NT2/D1 (cell line): ENCODE measurements at regions not wholly inside any gene's neighbourhood (a gene's known extent, or its start where the extent isn't known, plus 50 kb on each side); places are given as distances from the start of the nearest gene placed in this dataset.

Source experiments
- DNase-seq: peaks from one replicate; pipeline ENCODE4 v3.0.0-alpha.2; 2011; ENCODE audit warnings: low read depth, low spot score
- H3K27me3 ChIP-seq: 2 replicates; pipeline ENCODE4 v1.6.0; 2011; ENCODE audit warnings: mild to moderate bottlenecking; ENCODE audit not compliant: insufficient read length, insufficient read depth
- H3K36me3 ChIP-seq: 2 replicates; pipeline ENCODE4 v1.6.1; 2011; ENCODE audit warnings: mild to moderate bottlenecking, low read length, mixed read lengths; ENCODE audit not compliant: insufficient read depth, insufficient read length
- H3K4me1 ChIP-seq: 2 replicates; pipeline ENCODE4 v1.5.1; 2011; ENCODE audit not compliant: insufficient read depth, insufficient read length
- H3K4me3 ChIP-seq: 2 replicates; pipeline ENCODE4 v1.5.1; 2011; ENCODE audit warnings: low read depth; ENCODE audit not compliant: insufficient read length
- H3K9ac ChIP-seq: 2 replicates; pipeline ENCODE4 v1.6.0; 2011; ENCODE audit warnings: low read depth; ENCODE audit not compliant: insufficient read length
- H3K9me3 ChIP-seq: 2 replicates; pipeline ENCODE4 v1.5.1; 2011; ENCODE audit warnings: mild to moderate bottlenecking, low read length; ENCODE audit not compliant: insufficient read depth
- SUZ12 ChIP-seq: IDR thresholded peaks from 2 replicates; pipeline ENCODE4 v1.6.1; 2011; ENCODE audit not compliant: insufficient read length, insufficient read depth; ENCODE audit errors: extremely low read depth
- YY1 ChIP-seq: IDR thresholded peaks from 2 replicates; pipeline ENCODE4 v1.6.1; 2011; ENCODE audit not compliant: insufficient read length, insufficient read depth
- ZNF274 ChIP-seq: IDR thresholded peaks from 2 replicates; pipeline ENCODE4 v1.6.1; 2011; ENCODE audit warnings: mild to moderate bottlenecking, low read depth, low read length

GRCh38 chr20:52289956-52290565 is 98.5 kb upstream of the ZFP64 start:
- no peak overlapping the region for H3K9ac ChIP-seq
- H3K4me3 ChIP-seq: no peak overlapping the region
- H3K9me3 ChIP-seq: no peaks in the 10 kb centered on the region
- TF ChIP-seq ZNF274: no peak
- no peak for TF ChIP-seq SUZ12
- TF ChIP-seq YY1: no peak
- no peaks in the 10 kb centered on the region for H3K36me3 ChIP-seq
- H3K27me3 ChIP-seq: no peaks in the 10 kb centered on the region
- DNase-seq: no peak
- no peaks in the 10 kb centered on the region for H3K4me1 ChIP-seq

GRCh38 chr20:52280407-52280806 is 88.8 kb upstream of the ZFP64 start:
- TF ChIP-seq YY1: no peak
- no peak for TF ChIP-seq SUZ12
- TF ChIP-seq ZNF274: no peak
- no peaks in the 10 kb centered on the region for H3K36me3 ChIP-seq
- H3K27me3 ChIP-seq: no peaks in the 10 kb centered on the region
- H3K4me1 ChIP-seq: no peaks in the 10 kb centered on the region
- H3K9me3 ChIP-seq: no peaks in the 10 kb centered on the region
- H3K9ac ChIP-seq: no peak overlapping the region
- H3K4me3 ChIP-seq: no peak overlapping the region
- DNase-seq: no peak

GRCh38 chr20:52279706-52280105 is 88.1 kb upstream of the ZFP64 start:
- Histone ChIP-seq H3K4me1 (no peaks in the 10 kb centered on the region), H3K27me3 (no peaks in the 10 kb centered on the region), H3K36me3 (no peaks in the 10 kb centered on the region), H3K9me3 (no peaks in the 10 kb centered on the region), H3K4me3 (no peak overlapping the region), H3K9ac (no peak overlapping the region)
- TF ChIP-seq SUZ12 (no peak), YY1 (no peak), ZNF274 (no peak)
- no peak for DNase-seq

- no peaks in the 10 kb centered on the region for H3K36me3 ChIP-seq
- no peak for TF ChIP-seq YY1
- TF ChIP-seq SUZ12: no peak
- TF ChIP-seq ZNF274: no peak
- H3K4me3 ChIP-seq: no peak overlapping the region
- H3K27me3 ChIP-seq: no peaks in the 10 kb centered on the region
- H3K9me3 ChIP-seq: no peaks in the 10 kb centered on the region
- H3K9ac ChIP-seq: no peak overlapping the region
- no peaks in the 10 kb centered on the region for H3K4me1 ChIP-seq
- DNase-seq: no peak
Observed at GRCh38 chr20:52275181-52275691, 83.7 kb upstream of the ZFP64 start.

GRCh38 chr20:52270696-52271095 is 79.1 kb upstream of the ZFP64 start:
- Histone ChIP-seq H3K9ac (no peak overlapping the region), H3K36me3 (no peaks in the 10 kb centered on the region), H3K4me3 (no peak overlapping the region), H3K4me1 (no peaks in the 10 kb centered on the region), H3K27me3 (no peaks in the 10 kb centered on the region), H3K9me3 (no peaks in the 10 kb centered on the region)
- DNase-seq: no peak
- TF ChIP-seq ZNF274 (no peak), SUZ12 (no peak), YY1 (no peak)

- no peak overlapping the region for H3K4me3 ChIP-seq
- no peak for DNase-seq
- TF ChIP-seq SUZ12: no peak
- TF ChIP-seq YY1: no peak
- TF ChIP-seq ZNF274: no peak
- H3K9ac ChIP-seq: no peak overlapping the region
- H3K4me1 ChIP-seq: no peaks in the 10 kb centered on the region
- H3K36me3 ChIP-seq: no peaks in the 10 kb centered on the region
- no peaks in the 10 kb centered on the region for H3K27me3 ChIP-seq
- no peaks in the 10 kb centered on the region for H3K9me3 ChIP-seq
Observed at GRCh38 chr20:52270001-52270606, 78.5 kb upstream of the ZFP64 start.

- Histone ChIP-seq H3K4me3 (no peak overlapping the region), H3K27me3 (no peaks in the 10 kb centered on the region), H3K9ac (no peak overlapping the region), H3K9me3 (no peaks in the 10 kb centered on the region), H3K4me1 (no peaks in the 10 kb centered on the region), H3K36me3 (no peaks in the 10 kb centered on the region)
- no peak for DNase-seq
- no peak for TF ChIP-seq SUZ12
Observed at GRCh38 chr20:52269321-52269720, 77.7 kb upstream of the ZFP64 start.

GRCh38 chr20:52268184-52268749 is 76.7 kb upstream of the ZFP64 start:
- H3K4me3 ChIP-seq: no peak overlapping the region
- no peak for DNase-seq
- H3K36me3 ChIP-seq: no peaks in the 10 kb centered on the region
- no peak overlapping the region for H3K9ac ChIP-seq
- TF ChIP-seq ZNF274 (no peak), SUZ12 (no peak), YY1 (no peak)
- no peaks in the 10 kb centered on the region for H3K27me3 ChIP-seq
- no peaks in the 10 kb centered on the region for H3K4me1 ChIP-seq
- H3K9me3 ChIP-seq: no peaks in the 10 kb centered on the region
